Stimulated activated CD4-positive, alpha-beta T cell treated with anti-CD3 and anti-CD28 coated beads, Interleukin-2, amount 100 ng/mL, for 24 hours (primary cell): ENCODE measurements at regions not wholly inside any gene's neighbourhood (a gene's known extent, or its start where the extent isn't known, plus 50 kb on each side); places are given as distances from the start of the nearest gene placed in this dataset.
A peak's percentile ranks its signal among the peaks of the same experiment; 100 is the strongest.
"Not testable (repeated sequence)": the region's sequence is repeated elsewhere in the genome, so short reads cannot be mapped to it uniquely, and the experiment has no call there.

ENCODE experiments used
- DNase-seq, 2 donors: peaks; one replicate each; pipeline ENCODE4 v3.0.0-alpha.2; 2020

- DNase-seq: peak; percentile 38 to 54
Measured at GRCh38 chr2:9708683-9709538, 78.1 kb upstream of the YWHAQ start.

GRCh38 chr2:9709539-9710285, 78.9 kb upstream of the YWHAQ start:
- peak in 1 of 2 donors; percentile 26 for DNase-seq

- peak; percentile 36 to 48 for DNase-seq
Measured at GRCh38 chr2:9710311-9710710, 79.5 kb upstream of the YWHAQ start.

- peak; percentile 16 to 50 for DNase-seq
Measured at GRCh38 chr2:9712263-9712662, 81.5 kb upstream of the YWHAQ start.

GRCh38 chr2:9714630-9715214, 83.9 kb upstream of the YWHAQ start:
- DNase-seq: no peak

- DNase-seq: no peak
Measured at GRCh38 chr2:9715238-9715637, 84.4 kb upstream of the YWHAQ start.

GRCh38 chr2:9717886-9718451, 87.2 kb upstream of the YWHAQ start:
- no peak for DNase-seq

GRCh38 chr2:9720352-9721093, 89.7 kb upstream of the YWHAQ start:
- no peak for DNase-seq

- DNase-seq: no peak
Measured at GRCh38 chr2:9721344-9721743, 90.5 kb upstream of the YWHAQ start.

- no peak for DNase-seq
Measured at GRCh38 chr2:9722451-9722850, 91.7 kb upstream of the YWHAQ start.

- no peak for DNase-seq
Measured at GRCh38 chr2:9724565-9724964, 93.8 kb upstream of the YWHAQ start.

GRCh38 chr2:9725106-9725505, 94.3 kb upstream of the YWHAQ start:
- no peak for DNase-seq

GRCh38 chr2:9726016-9726415, 95.2 kb upstream of the YWHAQ start:
- DNase-seq: not testable (repeated sequence)

- not testable (repeated sequence) for DNase-seq
Measured at GRCh38 chr2:9730523-9730922, 99.7 kb upstream of the YWHAQ start.

- no peak for DNase-seq
Measured at GRCh38 chr2:9732824-9733223, 102.0 kb upstream of the YWHAQ start.

- no peak for DNase-seq
Measured at GRCh38 chr2:9734308-9734707, 103.5 kb upstream of the YWHAQ start.

GRCh38 chr2:9735335-9735734, 104.5 kb upstream of the YWHAQ start:
- no peak for DNase-seq

- DNase-seq: no peak
Measured at GRCh38 chr2:9736021-9736420, 105.2 kb upstream of the YWHAQ start.

GRCh38 chr2:9737053-9737875, 106.0 kb upstream of the TAF1B start:
- DNase-seq: no peak

GRCh38 chr2:9738062-9738461, 105.2 kb upstream of the TAF1B start:
- no peak for DNase-seq
